Activated CD4-positive, alpha-beta T cell treated with anti-CD3 and anti-CD28 coated beads for 36 hours (primary cell): ENCODE measurements at regions not wholly inside any gene's neighbourhood (a gene's known extent, or its start where the extent isn't known, plus 50 kb on each side); places are given as distances from the start of the nearest gene placed in this dataset.

Source experiments
- ATAC-seq: fragments of 200-7000 bp; cut with Tn5 transposase; one replicate; pipeline ENCODE4 v1.10.0; 2021; ENCODE audit warnings: mild to moderate bottlenecking, moderate library complexity
- CTCF ChIA-PET: fragments of 350-600 bp; sonication (Branson Sonifier 250); formaldehyde crosslinking; loops from one replicate; lab custom pipeline; 2021; ENCODE audit warnings: antibody characterized with exemption; lab: Charles Lee
- POLR2A ChIA-PET: fragments of 350-600 bp; sonication (Branson Sonifier 250); formaldehyde crosslinking; loops from one replicate; lab custom pipeline; 2021; ENCODE audit warnings: antibody characterized with exemption, inconsistent platforms; lab: Charles Lee
- DNase-seq: peaks from one replicate; pipeline ENCODE4 v3.0.0-alpha.2; 2020
- H3K27ac Mint-ChIP-seq: one replicate; pipeline ENCODE4 v1.8.0; 2021; ENCODE audit warnings: mixed read lengths
- H3K27me3 Mint-ChIP-seq: one replicate; pipeline ENCODE4 v1.8.0; 2021; ENCODE audit warnings: mixed read lengths
- H3K36me3 Mint-ChIP-seq: one replicate; pipeline ENCODE4 v1.8.0; 2021; ENCODE audit warnings: low read depth, mixed read lengths
- H3K4me1 Mint-ChIP-seq: one replicate; pipeline ENCODE4 v1.8.0; 2021; ENCODE audit warnings: mixed read lengths
- H3K4me3 Mint-ChIP-seq: one replicate; pipeline ENCODE4 v1.8.0; 2021; ENCODE audit warnings: mild to moderate bottlenecking, moderate library complexity, mixed read lengths
- H3K9me3 Mint-ChIP-seq: one replicate; pipeline ENCODE4 v1.8.0; 2021; ENCODE audit warnings: low read depth, mixed read lengths
- intact Hi-C, 2 experiments: fragments of 100-400 bp; cut with DNase I in 1 of 2; cut with micrococcal nuclease in 1 of 2; formaldehyde crosslinking; loops; one replicate each; pipeline versions ENCODE4 v1.14.2 to v1.15.1; 2022 to 2024; cut with DNase I, micrococcal nuclease

GRCh38 chr5:74013222-74013621 lies 387.2 kb downstream of the ARHGEF28 start:
- DNase-seq (no peak), ATAC-seq (no peak)
- ChIA-PET POLR2A (no interaction called here), CTCF (interaction anchor here (1.6 kb wide), 1 partner anchor 9 kb away, joined by 4 read pairs; no protein-coding TSS in a partner anchor)
- Mint-ChIP-seq H3K9me3 (no peaks in the 10 kb centered on the region), H3K36me3 (no peaks in the 10 kb centered on the region), H3K4me1 (no peaks in the 10 kb centered on the region), H3K4me3 (no peak overlapping the region), H3K27ac (no peak overlapping the region), H3K27me3 (peaks cover 28% of the 10 kb centered on the region)
- intact Hi-C loops, result no loop called here

DNA sequence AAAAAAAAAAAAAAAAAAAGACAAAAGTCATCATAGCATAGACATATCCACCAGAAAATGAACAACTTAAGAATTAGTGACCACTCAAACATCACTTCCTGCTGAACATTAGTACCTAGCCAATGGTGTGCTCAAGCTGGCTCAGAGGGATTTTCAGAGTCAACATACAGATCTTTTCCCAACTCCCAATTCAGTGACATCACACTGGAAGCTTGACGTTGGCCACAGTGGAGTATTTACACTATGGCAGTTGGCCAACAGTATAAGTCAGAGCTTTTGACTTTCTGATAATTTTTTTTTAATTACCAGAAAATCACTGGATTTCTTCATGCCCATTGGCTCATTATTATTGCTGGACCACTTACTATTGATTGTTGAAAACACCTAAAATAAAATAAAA lies 383.5 kb downstream of the ARHGEF28 start:
- Mint-ChIP-seq H3K4me3 (no peak overlapping the region), H3K4me1 (no peaks in the 10 kb centered on the region), H3K27ac (no peak overlapping the region), H3K9me3 (no peaks in the 10 kb centered on the region), H3K27me3 (peaks cover 24% of the 10 kb centered on the region), H3K36me3 (no peaks in the 10 kb centered on the region)
- CTCF ChIA-PET, result no interaction called here
- ATAC-seq, result no peak
- intact Hi-C loops, result no loop called here
- no peak for DNase-seq
- POLR2A ChIA-PET, result no interaction called here

GRCh38 chr5:74007193-74007592 lies 381.2 kb downstream of the ARHGEF28 start:
- CTCF ChIA-PET, result interaction anchor here (1.0 kb wide), 1 partner anchor 9 kb away, joined by 4 read pairs; no protein-coding TSS in a partner anchor
- Mint-ChIP-seq H3K4me3 (no peak overlapping the region), H3K4me1 (no peaks in the 10 kb centered on the region), H3K36me3 (no peaks in the 10 kb centered on the region), H3K9me3 (no peaks in the 10 kb centered on the region), H3K27ac (no peak overlapping the region), H3K27me3 (peaks cover 23% of the 10 kb centered on the region)
- POLR2A ChIA-PET, result no interaction called here
- DNase-seq (no peak), ATAC-seq (no peak)
- intact Hi-C loops, result no loop called here

DNA sequence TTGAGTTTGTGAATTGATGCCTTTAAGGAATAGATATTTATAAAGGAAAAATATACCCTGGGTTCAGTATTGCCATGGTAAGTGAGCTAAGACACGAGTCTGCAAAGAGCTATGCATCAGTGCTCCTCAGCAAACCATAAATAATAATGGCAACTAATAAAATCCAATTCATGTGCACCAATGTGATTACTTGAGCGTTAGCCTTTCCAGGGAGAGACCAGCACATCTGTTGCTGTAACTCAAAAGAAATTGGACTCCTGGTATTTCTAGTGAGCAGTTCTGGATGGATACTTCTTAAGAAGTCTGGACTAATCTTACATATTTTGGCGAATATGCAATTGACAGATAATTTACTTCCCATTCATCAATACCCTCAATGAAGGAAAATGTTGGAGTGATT lies 373.3 kb downstream of the ARHGEF28 start:
- H3K4me3 Mint-ChIP-seq, result no peak overlapping the region
- ATAC-seq, result no peak
- no peak for DNase-seq
- intact Hi-C loops, result no loop called here
- CTCF ChIA-PET, result no interaction called here
- H3K9me3 Mint-ChIP-seq, result no peaks in the 10 kb centered on the region
- H3K4me1 Mint-ChIP-seq, result no peaks in the 10 kb centered on the region
- POLR2A ChIA-PET, result no interaction called here
- no peak overlapping the region for H3K27ac Mint-ChIP-seq
- H3K36me3 Mint-ChIP-seq, result no peaks in the 10 kb centered on the region
- peaks cover 6% of the 10 kb centered on the region for H3K27me3 Mint-ChIP-seq

- Mint-ChIP-seq H3K4me3 (no peak overlapping the region), H3K36me3 (no peaks in the 10 kb centered on the region), H3K27me3 (peaks cover 7% of the 10 kb centered on the region), H3K27ac (no peak overlapping the region), H3K4me1 (no peaks in the 10 kb centered on the region), H3K9me3 (peaks cover 4% of the 10 kb centered on the region)
- intact Hi-C loops, result no loop called here
- CTCF ChIA-PET, result interaction anchor here (1.0 kb wide), 1 partner anchor 8 kb away, joined by 4 read pairs; no protein-coding TSS in a partner anchor
- ATAC-seq (no peak), DNase-seq (no peak)
- POLR2A ChIA-PET, result no interaction called here
These were observed 372.5 kb downstream of the ARHGEF28 start for GRCh38 chr5:73998489-73998888.

- H3K36me3 Mint-ChIP-seq, result no peaks in the 10 kb centered on the region
- ATAC-seq, result no peak
- no peak for DNase-seq
- peaks cover 4% of the 10 kb centered on the region for H3K9me3 Mint-ChIP-seq
- no peak overlapping the region for H3K4me3 Mint-ChIP-seq
- H3K27ac Mint-ChIP-seq, result no peak overlapping the region
- intact Hi-C loops, result no loop called here
- peaks cover 7% of the 10 kb centered on the region for H3K27me3 Mint-ChIP-seq
- POLR2A ChIA-PET, result interaction anchor here (0.6 kb wide), 1 partner anchor 858 kb away, joined by 4 read pairs; no protein-coding TSS in a partner anchor
- CTCF ChIA-PET, result interaction anchor here (1.0 kb wide), 1 partner anchor 9 kb away, joined by 4 read pairs; no protein-coding TSS in a partner anchor
- H3K4me1 Mint-ChIP-seq, result no peaks in the 10 kb centered on the region
These were observed 372.0 kb downstream of the ARHGEF28 start for GRCh38 chr5:73997960-73998359.

DNA sequence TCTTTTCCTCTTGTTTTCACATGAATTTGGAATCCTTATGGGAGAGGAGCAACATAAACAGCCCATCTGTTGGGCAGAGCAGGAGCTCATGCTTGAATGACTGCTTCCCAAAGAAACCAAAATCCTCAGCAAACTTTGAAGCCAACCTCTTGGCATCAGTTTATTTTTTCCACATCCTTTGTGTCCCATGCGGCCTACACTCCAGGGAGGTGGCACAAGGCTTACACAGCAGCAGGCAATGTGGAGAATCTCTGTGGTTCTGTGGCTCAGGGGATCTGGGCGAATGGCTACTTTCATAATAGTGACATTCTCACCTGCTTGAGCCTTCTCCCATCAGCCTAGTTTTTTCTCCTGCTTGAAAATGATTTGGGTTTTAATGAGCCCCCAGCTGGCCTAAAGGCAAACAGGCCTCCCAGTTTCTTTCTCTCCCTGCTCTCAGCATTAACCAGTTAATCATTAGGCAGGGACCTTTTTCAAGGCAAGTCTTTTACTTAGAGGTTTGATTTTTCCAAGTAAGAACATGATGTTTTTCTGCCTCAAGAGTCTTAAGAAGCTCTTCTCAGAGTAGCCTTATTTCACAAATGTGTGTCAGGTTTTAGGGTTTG lies 370.3 kb downstream of the ARHGEF28 start:
- ChIA-PET CTCF (interaction anchor here (1.1 kb wide), 1 partner anchor 664 kb away, joined by 5 read pairs; no protein-coding TSS in a partner anchor), POLR2A (no interaction called here)
- ATAC-seq (no peak), DNase-seq (no peak)
- Mint-ChIP-seq H3K27me3 (peaks cover 12% of the 10 kb centered on the region), H3K4me3 (no peak overlapping the region), H3K27ac (no peak overlapping the region), H3K9me3 (peaks cover 4% of the 10 kb centered on the region), H3K36me3 (no peaks in the 10 kb centered on the region), H3K4me1 (no peaks in the 10 kb centered on the region)
- intact Hi-C loops, result no loop called here

GRCh38 chr5:73994963-73995362 lies 369.0 kb downstream of the ARHGEF28 start:
- intact Hi-C loops, result no loop called here
- POLR2A ChIA-PET, result no interaction called here
- ATAC-seq (no peak), DNase-seq (no peak)
- Mint-ChIP-seq H3K9me3 (peaks cover 4% of the 10 kb centered on the region), H3K27me3 (peaks cover 19% of the 10 kb centered on the region), H3K4me1 (no peaks in the 10 kb centered on the region), H3K36me3 (no peaks in the 10 kb centered on the region), H3K27ac (no peak overlapping the region), H3K4me3 (no peak overlapping the region)
- CTCF ChIA-PET, result no interaction called here
